Amniotic epithelial cell (primary cell): ENCODE measurements at regions not wholly inside any gene's neighbourhood (a gene's known extent, or its start where the extent isn't known, plus 50 kb on each side); places are given as distances from the start of the nearest gene placed in this dataset.

Source experiments
- DNase-seq: peaks from one replicate; pipeline ENCODE4 v3.0.0-alpha.2; 2010; ENCODE audit warnings: low read depth

GRCh38 chr22:26894362-26894761 is 237.0 kb downstream of the MIAT start:
- peak; percentile 53 for DNase-seq

DNA sequence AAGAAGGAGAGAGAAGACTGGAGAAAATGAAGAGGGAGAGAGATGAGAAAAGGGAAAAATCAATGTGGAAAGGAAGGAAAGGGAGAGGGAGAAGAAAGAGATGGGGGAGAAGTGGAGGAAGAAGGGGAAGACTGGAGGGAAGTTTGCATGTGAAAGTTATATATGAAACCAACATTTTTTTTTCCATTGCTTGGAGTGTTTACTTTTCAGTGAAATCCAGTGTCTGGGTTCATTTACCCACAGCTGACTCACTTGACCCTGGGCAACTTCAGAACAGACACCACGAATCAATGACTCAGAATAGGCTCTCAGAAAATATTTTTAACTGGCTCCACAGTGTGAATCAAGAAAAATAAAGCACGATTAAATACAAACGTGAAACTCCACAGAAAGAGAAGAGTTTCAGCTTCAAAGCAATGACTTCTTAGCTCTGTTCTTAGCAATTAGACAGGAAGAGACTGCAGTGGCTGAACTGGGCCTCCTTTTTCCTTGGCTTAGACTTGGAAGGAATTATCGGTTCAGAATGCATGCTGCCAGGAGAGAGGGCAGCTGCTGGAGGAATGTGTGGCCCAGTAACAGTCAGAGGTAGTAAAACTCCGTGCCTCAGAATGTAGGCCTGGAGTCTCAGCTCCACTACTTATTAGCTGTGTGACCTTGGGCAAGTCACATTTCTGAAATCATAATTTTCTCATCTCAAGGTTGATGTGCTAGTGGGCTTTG is 237.5 kb downstream of the MIAT start:
- peak; percentile 96 for DNase-seq

- no peak for DNase-seq
Observed at GRCh38 chr22:26897384-26897783, 240.0 kb downstream of the MIAT start.

- DNase-seq: no peak
Observed at GRCh38 chr22:26898946-26899605, 241.7 kb downstream of the MIAT start.

GRCh38 chr22:26900787-26901186 is 243.4 kb downstream of the MIAT start:
- DNase-seq: no peak

GRCh38 chr22:26901198-26901816 is 243.9 kb downstream of the MIAT start:
- no peak for DNase-seq

DNA sequence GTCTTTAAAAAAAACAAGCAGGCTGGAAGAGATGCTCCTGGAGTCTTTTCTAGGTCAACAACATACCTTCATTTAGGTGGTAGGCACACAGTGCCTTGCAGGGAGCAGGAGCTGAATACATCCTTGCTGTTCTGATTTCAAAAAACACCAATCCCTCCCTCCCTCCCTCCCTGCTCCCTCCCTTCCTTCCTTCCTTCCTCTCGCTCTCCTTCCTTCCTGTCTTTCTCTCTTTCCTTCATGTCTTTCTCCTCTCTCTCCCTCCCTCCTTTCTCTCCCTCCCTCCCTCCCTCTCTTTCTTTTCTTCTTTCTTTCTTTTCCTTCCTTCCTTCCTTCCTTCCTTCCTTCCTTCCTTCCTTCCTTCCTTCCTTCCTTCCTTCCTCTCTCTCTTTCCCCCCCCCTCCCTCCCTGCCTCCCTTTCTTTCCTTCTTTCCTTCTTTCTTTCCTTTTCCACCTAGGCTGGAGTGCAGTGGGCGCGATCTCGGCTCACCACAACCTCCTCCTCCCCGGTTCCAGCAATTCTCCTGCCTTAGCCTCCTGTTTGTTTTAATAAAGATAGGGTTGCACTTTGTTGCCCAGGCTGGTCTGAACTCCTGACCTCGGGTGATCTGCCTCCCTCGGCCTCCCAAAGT is 245.1 kb downstream of the MIAT start:
- DNase-seq: no peak

GRCh38 chr22:26903030-26903856 is 245.9 kb downstream of the MIAT start:
- peak; percentile 38 for DNase-seq

GRCh38 chr22:26904483-26904882 is 247.1 kb downstream of the MIAT start:
- no peak for DNase-seq

- no peak for DNase-seq
Observed at GRCh38 chr22:26905076-26905475, 247.7 kb downstream of the MIAT start.

- DNase-seq: no peak
Observed at GRCh38 chr22:26905640-26906039, 248.3 kb downstream of the MIAT start.

- no peak for DNase-seq
Observed at GRCh38 chr22:26906464-26906863, 249.1 kb downstream of the MIAT start.

DNA sequence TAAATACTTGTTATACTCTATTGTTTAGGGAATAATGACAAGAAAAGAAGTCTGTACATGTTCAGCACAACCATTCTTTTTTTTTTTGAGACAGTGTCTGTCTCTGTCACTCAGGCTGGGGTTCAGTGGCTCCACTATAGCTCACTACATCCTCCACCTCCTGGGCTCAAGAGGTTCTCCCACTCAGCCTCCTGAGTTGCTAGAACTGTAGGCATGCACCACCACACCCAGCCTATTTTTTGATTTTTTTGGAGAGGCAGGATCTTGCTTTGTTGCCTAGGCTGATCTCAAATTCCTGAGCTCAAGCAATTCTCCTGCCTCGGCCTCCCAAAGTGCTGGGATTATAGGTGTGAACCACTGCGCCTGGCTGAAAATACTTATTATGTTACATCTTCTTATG is 250.0 kb downstream of the MIAT start:
- no peak for DNase-seq

GRCh38 chr22:26910845-26911244 is 253.5 kb downstream of the MIAT start:
- no peak for DNase-seq

DNA sequence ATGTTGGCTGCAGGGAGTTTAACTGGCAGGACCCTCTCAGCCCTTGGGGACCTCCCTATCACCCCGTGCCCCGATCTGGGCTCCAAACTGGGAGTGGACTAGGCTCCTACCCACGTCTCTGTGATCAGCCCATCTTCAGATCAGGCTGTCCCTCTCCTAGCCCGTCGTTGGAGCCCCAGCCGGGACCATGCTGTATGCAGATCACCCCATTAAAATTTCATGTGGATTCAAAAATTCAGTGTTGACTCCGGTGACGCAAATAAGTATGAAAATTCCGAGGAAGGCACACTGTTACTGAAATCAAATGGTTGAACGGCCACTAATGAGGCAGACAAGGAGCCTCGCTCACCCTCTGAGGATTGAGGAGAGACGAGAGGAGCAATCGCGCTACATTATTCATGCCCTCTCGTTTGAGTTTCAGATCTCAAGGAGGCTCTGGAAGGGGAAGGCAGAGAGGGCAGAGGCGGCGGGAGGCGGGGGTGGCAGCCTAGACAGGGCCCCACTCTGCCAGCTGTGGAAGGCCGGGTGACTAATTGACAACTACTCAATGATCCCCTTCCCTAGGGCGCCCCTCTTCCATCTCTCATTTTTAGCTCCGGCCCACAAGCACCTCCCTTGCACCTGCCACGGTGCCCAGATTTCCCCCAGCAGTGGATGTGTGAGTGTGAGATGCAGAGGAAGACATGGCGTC is 255.4 kb downstream of the MIAT start:
- no peak for DNase-seq

GRCh38 chr22:26914519-26915185 is 257.3 kb downstream of the MIAT start:
- DNase-seq: no peak

DNA sequence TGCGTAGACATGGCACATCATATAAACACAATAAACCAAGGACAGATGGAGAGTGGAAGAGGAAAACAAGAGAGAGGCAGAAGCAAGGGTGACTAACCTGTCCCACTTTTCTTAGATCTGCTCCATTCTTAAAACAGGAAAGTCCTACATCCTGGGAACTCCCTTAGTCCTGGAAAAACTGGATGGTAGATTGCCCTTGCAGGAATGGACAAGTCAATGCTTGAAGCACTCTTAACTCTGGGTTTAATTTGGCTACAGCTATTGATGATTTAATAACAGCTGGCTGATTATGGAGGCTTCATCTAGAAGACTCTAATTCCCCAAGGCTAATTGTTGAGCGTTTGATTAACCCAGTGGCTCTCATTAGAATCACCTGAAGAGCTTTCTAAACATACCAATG is 258.8 kb downstream of the MIAT start:
- DNase-seq: no peak

GRCh38 chr22:26918226-26918625 is 260.8 kb downstream of the MIAT start:
- DNase-seq: no peak

DNA sequence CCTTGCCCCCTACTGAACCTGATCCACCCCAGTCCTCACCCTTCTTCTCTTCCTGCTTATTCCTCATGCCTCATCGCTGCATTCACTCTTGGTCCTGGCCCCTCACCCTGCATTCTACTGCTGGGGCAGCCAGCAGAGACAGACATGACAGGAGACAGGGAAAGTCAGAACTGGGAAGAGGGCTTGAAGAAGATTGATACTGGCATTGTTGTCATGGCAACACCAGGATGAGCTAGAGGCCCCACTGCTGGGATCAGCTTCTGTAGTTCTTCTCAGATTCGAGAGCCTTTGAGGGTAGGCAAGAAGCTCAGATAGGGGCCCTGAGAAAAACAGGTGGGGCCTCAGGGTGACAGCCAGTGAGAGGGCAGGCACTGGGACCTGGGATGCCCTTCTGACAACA is 264.3 kb downstream of the MIAT start:
- no peak for DNase-seq

DNA sequence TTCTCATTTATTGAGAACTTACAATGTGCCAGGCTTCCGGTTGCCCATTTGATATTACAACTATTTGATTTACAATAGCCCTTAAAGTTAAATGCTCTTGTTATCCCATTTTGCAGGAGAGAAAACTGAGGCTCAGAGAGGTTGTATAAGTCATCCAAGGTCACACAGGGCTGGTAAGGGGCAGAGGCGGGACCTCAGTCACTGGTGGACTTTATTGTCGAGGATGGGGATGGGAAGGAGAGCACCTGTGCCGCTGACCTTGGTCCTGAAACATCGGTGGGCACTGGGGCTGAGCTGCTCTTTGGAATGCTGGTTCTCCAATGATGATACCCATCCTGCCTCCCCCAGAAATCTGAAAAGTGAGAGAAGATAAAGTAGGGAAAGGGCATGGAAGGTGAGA is 265.4 kb downstream of the MIAT start:
- no peak for DNase-seq

DNA sequence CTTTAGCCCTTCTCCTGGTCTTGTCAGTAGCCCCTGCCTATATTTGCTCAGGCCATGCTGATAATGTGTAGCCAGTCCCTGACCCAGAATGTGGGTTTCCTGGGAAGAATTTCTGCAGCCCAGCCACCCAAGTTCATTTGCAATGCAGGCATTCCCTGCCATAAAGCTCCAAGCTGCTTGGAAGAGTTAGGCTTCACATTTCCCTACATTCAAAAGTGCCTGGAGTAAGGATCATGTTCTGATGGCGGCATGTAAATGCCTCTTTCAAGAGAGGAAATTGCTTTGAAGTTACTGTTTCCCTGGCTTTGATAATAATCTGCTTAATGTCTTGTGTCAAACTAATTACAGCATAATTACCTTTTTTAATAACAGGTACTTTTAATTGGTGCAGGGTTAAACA is 266.1 kb downstream of the MIAT start:
- no peak for DNase-seq
